NB4 (cell line): ENCODE measurements at regions not wholly inside any gene's neighbourhood (a gene's known extent, or its start where the extent isn't known, plus 50 kb on each side); places are given as distances from the start of the nearest gene placed in this dataset.

Experiments used
- MYC ChIP-seq: IDR thresholded peaks from 2 replicates; pipeline ENCODE4 v1.6.1; 2011; ENCODE audit warnings: low read depth, low read length
- POLR2A ChIP-seq: IDR thresholded peaks from 2 replicates; pipeline ENCODE4 v1.6.1; 2011; ENCODE audit warnings: mild to moderate bottlenecking; ENCODE audit not compliant: insufficient read length; ENCODE audit errors: extremely low read depth
- TF ChIP-seq, protein P1 (sequence below): IDR thresholded peaks from one replicate; pipeline ENCODE4 v1.5.1; 2012; ENCODE audit warnings: low read depth, low read length
- TF ChIP-seq, protein P2 (sequence below): IDR thresholded peaks from 2 replicates; pipeline ENCODE4 v1.6.1; 2011; ENCODE audit warnings: low read depth, low read length

DNA sequence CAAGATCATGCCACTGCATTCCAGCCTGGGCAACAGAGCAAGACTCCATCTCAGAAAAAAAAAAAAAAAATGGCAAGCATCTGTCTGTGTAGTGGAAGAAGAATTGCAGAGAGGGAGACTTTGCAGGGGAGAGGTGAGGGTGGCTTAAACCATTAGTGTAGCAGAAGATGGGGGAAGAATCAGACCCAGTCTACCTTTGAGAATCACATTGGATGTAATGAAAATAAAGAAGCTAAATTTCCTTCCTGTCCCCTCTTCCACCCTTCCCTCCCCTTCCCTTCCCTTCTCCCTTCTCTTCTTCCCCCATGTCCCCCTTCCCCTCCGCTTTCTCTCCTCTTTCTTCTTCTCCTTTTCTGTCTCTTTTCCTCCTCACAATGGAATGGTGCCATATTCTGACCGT is 180.8 kb upstream of the SVIL start:
- TF ChIP-seq, protein P1, sequence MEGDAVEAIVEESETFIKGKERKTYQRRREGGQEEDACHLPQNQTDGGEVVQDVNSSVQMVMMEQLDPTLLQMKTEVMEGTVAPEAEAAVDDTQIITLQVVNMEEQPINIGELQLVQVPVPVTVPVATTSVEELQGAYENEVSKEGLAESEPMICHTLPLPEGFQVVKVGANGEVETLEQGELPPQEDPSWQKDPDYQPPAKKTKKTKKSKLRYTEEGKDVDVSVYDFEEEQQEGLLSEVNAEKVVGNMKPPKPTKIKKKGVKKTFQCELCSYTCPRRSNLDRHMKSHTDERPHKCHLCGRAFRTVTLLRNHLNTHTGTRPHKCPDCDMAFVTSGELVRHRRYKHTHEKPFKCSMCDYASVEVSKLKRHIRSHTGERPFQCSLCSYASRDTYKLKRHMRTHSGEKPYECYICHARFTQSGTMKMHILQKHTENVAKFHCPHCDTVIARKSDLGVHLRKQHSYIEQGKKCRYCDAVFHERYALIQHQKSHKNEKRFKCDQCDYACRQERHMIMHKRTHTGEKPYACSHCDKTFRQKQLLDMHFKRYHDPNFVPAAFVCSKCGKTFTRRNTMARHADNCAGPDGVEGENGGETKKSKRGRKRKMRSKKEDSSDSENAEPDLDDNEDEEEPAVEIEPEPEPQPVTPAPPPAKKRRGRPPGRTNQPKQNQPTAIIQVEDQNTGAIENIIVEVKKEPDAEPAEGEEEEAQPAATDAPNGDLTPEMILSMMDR = no peak
- TF ChIP-seq, protein P2, sequence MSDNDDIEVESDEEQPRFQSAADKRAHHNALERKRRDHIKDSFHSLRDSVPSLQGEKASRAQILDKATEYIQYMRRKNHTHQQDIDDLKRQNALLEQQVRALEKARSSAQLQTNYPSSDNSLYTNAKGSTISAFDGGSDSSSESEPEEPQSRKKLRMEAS = no peak
- no peak for TF ChIP-seq POLR2A
- TF ChIP-seq MYC = no peak
